ENCODE measurements at regions not wholly inside any gene's neighbourhood (a gene's known extent, or its start where the extent isn't known, plus 50 kb on each side); places are given as distances from the start of the nearest gene placed in this dataset.

DNA sequence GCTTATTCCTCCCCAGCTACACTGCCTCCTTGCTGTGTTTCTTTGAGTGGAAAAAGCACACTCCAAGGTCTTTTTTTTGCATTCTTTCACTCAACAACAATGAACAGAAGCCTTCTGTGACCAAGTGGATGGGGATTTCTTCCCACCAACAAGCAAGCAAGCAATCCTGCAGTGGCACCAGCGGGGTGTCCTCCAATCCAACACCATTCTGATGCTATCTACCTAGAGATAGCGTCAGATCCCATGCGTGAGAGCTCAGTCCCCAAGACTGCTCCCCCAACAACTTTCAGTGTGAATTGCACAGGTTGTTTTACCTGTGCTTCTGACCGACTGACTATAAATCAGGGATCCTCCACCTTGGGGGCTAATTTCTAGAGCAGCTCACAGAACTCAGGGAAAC, 311.0 kb upstream of the PODXL start:
- TF ChIP-seq CTCF (IDR thresholded peaks at IDR 0.05; ENCODE audit: low read depth, low read length): no peak
- TF ChIP-seq EZH2phosphoT487 (IDR thresholded peaks at IDR 0.05; ENCODE audit: low read depth): no peak
- Histone ChIP-seq H3K79me2 (ENCODE audit: low read length) (no peaks in the 10 kb centered on the region), H3K27ac (ENCODE audit: low read length) (no peak overlapping the region), H3K36me3 (replicated peaks; ENCODE audit: low read depth, low read length) (no peaks in the 10 kb centered on the region), H3K27me3 (ENCODE audit: low read depth, low read length) (no peaks in the 10 kb centered on the region), H3K4me2 (ENCODE audit: low read length) (no peak overlapping the region), H4K20me1 (ENCODE audit: insufficient read depth, low read length) (no peaks in the 10 kb centered on the region), H3K9me3 (ENCODE audit: insufficient read depth, low read length) (no peaks in the 10 kb centered on the region), H3K4me3 (ENCODE audit: low read length) (no peak overlapping the region), H3K4me1 (ENCODE audit: low read length) (no peaks in the 10 kb centered on the region), H2AFZ (ENCODE audit: low read depth, low read length) (no peak overlapping the region), H3K9ac (ENCODE audit: low read length) (no peak overlapping the region)

DNA sequence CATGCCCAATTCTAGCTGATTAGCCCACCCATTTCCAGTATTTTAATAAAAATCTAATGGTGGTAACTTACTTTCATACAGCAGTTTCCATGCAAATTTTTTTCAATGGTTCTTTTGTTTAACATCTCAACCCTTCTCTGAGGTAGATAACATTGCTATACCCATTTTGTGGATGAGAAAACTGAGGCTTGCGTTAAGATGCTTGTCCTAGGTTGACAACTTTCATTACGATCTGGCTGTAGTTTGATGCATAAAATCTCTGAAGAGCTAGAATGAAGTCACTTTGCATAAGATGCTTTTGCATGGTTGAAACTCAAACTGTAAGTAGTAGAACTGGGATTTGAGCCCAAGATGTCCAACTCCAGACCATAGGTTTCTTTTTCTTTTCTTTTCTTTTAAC, 309.5 kb upstream of the PODXL start:
- no peaks in the 10 kb centered on the region for H3K4me1 ChIP-seq (ENCODE audit: low read length)
- no peaks in the 10 kb centered on the region for H3K9me3 ChIP-seq (ENCODE audit: insufficient read depth, low read length)
- no peaks in the 10 kb centered on the region for H3K36me3 ChIP-seq (replicated peaks; ENCODE audit: low read depth, low read length)
- H3K4me3 ChIP-seq (ENCODE audit: low read length): no peak overlapping the region
- no peaks in the 10 kb centered on the region for H4K20me1 ChIP-seq (ENCODE audit: insufficient read depth, low read length)
- no peak overlapping the region for H3K27ac ChIP-seq (ENCODE audit: low read length)
- no peak overlapping the region for H2AFZ ChIP-seq (ENCODE audit: low read depth, low read length)
- no peaks in the 10 kb centered on the region for H3K27me3 ChIP-seq (ENCODE audit: low read depth, low read length)
- H3K4me2 ChIP-seq (ENCODE audit: low read length): no peak overlapping the region
- TF ChIP-seq CTCF (IDR thresholded peaks at IDR 0.05; ENCODE audit: low read depth, low read length) (no peak), EZH2phosphoT487 (IDR thresholded peaks at IDR 0.05; ENCODE audit: low read depth) (no peak)
- no peaks in the 10 kb centered on the region for H3K79me2 ChIP-seq (ENCODE audit: low read length)
- H3K9ac ChIP-seq (ENCODE audit: low read length): no peak overlapping the region

- H3K4me2 ChIP-seq (ENCODE audit: low read length): no peak overlapping the region
- peaks cover 4% of the 10 kb centered on the region for H3K27me3 ChIP-seq (ENCODE audit: low read depth, low read length)
- no peaks in the 10 kb centered on the region for H3K79me2 ChIP-seq (ENCODE audit: low read length)
- H4K20me1 ChIP-seq (ENCODE audit: insufficient read depth, low read length): no peaks in the 10 kb centered on the region
- H3K9ac ChIP-seq (ENCODE audit: low read length): no peak overlapping the region
- H3K4me3 ChIP-seq (ENCODE audit: low read length): no peak overlapping the region
- no peak overlapping the region for H2AFZ ChIP-seq (ENCODE audit: low read depth, low read length)
- H3K4me1 ChIP-seq (ENCODE audit: low read length): peaks cover 7% of the 10 kb centered on the region
- no peak overlapping the region for H3K27ac ChIP-seq (ENCODE audit: low read length)
- TF ChIP-seq CTCF (IDR thresholded peaks at IDR 0.05; ENCODE audit: low read depth, low read length) (peak; percentile 55), EZH2phosphoT487 (IDR thresholded peaks at IDR 0.05; ENCODE audit: low read depth) (no peak)
- H3K36me3 ChIP-seq (replicated peaks; ENCODE audit: low read depth, low read length): no peaks in the 10 kb centered on the region
- no peaks in the 10 kb centered on the region for H3K9me3 ChIP-seq (ENCODE audit: insufficient read depth, low read length)
Observed at GRCh38 chr7:131861620-131862346, 305.4 kb upstream of the PODXL start.

DNA sequence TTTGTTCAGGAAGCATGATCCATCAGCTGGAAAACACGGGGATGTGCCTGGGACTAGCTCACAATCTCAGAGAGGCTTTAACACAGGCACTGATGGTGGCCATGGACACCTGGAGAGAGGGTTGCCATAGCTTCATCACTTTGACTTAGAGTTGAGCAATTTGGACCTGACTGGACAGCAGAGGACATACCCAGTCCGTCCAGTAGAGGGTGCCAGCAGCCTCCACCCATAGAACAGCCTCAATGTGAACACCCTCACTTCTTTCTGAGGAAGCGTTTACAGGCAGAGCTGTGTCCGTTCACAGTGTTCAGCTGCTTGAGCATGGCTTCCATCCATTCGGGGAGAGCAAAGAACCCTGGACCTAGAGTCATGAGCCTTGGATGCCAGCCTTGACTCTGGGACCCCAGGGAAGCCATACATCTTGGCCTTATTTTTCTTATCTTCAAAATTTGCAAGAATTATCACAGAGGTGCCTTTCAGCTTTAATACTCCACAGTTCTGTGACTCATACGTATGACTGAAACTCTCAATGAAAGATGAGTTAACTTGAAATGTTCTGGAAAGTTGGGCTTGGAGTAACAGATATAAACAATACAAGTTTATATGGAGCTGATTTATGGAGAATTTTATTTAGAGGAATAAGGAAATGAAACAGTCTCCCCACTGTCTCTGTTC, 302.9 kb upstream of the PODXL start:
- Histone ChIP-seq H3K9me3 (ENCODE audit: insufficient read depth, low read length) (peaks cover 11% of the 10 kb centered on the region; the same call in 1 of the 2 replicates), H2AFZ (ENCODE audit: low read depth, low read length) (peak overlapping the region; percentile 84), H3K4me3 (ENCODE audit: low read length) (peak overlapping the region; percentile 63), H3K4me1 (ENCODE audit: low read length) (peaks cover 7% of the 10 kb centered on the region), H3K9ac (ENCODE audit: low read length) (peak overlapping the region; percentile 25; the same call in 1 of the 2 replicates), H4K20me1 (ENCODE audit: insufficient read depth, low read length) (no peaks in the 10 kb centered on the region), H3K27me3 (ENCODE audit: low read depth, low read length) (peaks cover 4% of the 10 kb centered on the region), H3K36me3 (replicated peaks; ENCODE audit: low read depth, low read length) (no peaks in the 10 kb centered on the region), H3K4me2 (ENCODE audit: low read length) (peak overlapping the region; percentile 80), H3K79me2 (ENCODE audit: low read length) (no peaks in the 10 kb centered on the region), H3K27ac (ENCODE audit: low read length) (no peak overlapping the region)
- TF ChIP-seq EZH2phosphoT487 (IDR thresholded peaks at IDR 0.05; ENCODE audit: low read depth) (no peak), CTCF (IDR thresholded peaks at IDR 0.05; ENCODE audit: low read depth, low read length) (peak; percentile 82)

All from OCI-LY3 (cell line).